ENCODE measurements at regions not wholly inside any gene's neighbourhood (a gene's known extent, or its start where the extent isn't known, plus 50 kb on each side); places are given as distances from the start of the nearest gene placed in this dataset.

DNA sequence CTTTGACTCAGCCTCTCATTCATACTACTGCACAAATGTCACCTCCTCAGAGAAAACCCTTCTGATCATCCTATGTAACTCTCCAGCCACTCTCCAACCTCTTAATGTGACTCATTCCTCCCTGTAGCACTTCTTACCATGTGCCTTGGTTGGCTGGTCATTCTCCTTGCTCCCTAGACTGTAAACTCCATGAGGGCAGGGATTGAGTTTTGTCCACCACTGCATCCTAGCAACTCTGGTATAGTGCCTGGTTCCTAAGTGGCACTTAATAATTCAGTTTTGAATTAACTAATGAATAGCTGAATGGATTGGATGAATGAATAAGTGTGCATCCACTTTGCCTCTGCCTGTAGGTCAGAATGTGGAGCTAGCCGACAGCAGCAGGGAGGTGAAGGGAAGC, 202.5 kb upstream of the HES1 start (continued):
- TF ChIP-seq, protein P1, sequence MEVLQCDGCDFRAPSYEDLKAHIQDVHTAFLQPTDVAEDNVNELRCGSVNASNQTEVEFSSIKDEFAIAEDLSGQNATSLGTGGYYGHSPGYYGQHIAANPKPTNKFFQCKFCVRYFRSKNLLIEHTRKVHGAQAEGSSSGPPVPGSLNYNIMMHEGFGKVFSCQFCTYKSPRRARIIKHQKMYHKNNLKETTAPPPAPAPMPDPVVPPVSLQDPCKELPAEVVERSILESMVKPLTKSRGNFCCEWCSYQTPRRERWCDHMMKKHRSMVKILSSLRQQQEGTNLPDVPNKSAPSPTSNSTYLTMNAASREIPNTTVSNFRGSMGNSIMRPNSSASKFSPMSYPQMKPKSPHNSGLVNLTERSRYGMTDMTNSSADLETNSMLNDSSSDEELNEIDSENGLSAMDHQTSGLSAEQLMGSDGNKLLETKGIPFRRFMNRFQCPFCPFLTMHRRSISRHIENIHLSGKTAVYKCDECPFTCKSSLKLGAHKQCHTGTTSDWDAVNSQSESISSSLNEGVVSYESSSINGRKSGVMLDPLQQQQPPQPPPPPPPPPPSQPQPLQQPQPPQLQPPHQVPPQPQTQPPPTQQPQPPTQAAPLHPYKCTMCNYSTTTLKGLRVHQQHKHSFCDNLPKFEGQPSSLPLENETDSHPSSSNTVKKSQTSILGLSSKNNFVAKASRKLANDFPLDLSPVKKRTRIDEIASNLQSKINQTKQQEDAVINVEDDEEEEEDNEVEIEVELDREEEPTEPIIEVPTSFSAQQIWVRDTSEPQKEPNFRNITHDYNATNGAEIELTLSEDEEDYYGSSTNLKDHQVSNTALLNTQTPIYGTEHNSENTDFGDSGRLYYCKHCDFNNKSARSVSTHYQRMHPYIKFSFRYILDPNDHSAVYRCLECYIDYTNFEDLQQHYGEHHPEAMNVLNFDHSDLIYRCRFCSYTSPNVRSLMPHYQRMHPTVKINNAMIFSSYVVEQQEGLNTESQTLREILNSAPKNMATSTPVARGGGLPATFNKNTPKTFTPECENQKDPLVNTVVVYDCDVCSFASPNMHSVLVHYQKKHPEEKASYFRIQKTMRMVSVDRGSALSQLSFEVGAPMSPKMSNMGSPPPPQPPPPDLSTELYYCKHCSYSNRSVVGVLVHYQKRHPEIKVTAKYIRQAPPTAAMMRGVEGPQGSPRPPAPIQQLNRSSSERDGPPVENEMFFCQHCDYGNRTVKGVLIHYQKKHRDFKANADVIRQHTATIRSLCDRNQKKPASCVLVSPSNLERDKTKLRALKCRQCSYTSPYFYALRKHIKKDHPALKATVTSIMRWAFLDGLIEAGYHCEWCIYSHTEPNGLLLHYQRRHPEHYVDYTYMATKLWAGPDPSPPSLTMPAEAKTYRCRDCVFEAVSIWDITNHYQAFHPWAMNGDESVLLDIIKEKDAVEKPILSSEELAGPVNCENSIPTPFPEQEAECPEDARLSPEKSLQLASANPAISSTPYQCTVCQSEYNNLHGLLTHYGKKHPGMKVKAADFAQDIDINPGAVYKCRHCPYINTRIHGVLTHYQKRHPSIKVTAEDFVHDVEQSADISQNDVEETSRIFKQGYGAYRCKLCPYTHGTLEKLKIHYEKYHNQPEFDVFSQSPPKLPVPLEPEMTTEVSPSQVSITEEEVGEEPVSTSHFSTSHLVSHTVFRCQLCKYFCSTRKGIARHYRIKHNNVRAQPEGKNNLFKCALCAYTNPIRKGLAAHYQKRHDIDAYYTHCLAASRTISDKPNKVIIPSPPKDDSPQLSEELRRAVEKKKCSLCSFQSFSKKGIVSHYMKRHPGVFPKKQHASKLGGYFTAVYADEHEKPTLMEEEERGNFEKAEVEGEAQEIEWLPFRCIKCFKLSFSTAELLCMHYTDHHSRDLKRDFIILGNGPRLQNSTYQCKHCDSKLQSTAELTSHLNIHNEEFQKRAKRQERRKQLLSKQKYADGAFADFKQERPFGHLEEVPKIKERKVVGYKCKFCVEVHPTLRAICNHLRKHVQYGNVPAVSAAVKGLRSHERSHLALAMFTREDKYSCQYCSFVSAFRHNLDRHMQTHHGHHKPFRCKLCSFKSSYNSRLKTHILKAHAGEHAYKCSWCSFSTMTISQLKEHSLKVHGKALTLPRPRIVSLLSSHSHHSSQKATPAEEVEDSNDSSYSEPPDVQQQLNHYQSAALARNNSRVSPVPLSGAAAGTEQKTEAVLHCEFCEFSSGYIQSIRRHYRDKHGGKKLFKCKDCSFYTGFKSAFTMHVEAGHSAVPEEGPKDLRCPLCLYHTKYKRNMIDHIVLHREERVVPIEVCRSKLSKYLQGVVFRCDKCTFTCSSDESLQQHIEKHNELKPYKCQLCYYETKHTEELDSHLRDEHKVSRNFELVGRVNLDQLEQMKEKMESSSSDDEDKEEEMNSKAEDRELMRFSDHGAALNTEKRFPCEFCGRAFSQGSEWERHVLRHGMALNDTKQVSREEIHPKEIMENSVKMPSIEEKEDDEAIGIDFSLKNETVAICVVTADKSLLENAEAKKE (CRISPR knock-in tag; IDR thresholded peaks at IDR 0.05): no peak
- TF ChIP-seq, protein P2, sequence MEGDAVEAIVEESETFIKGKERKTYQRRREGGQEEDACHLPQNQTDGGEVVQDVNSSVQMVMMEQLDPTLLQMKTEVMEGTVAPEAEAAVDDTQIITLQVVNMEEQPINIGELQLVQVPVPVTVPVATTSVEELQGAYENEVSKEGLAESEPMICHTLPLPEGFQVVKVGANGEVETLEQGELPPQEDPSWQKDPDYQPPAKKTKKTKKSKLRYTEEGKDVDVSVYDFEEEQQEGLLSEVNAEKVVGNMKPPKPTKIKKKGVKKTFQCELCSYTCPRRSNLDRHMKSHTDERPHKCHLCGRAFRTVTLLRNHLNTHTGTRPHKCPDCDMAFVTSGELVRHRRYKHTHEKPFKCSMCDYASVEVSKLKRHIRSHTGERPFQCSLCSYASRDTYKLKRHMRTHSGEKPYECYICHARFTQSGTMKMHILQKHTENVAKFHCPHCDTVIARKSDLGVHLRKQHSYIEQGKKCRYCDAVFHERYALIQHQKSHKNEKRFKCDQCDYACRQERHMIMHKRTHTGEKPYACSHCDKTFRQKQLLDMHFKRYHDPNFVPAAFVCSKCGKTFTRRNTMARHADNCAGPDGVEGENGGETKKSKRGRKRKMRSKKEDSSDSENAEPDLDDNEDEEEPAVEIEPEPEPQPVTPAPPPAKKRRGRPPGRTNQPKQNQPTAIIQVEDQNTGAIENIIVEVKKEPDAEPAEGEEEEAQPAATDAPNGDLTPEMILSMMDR (conservative IDR thresholded peaks at IDR 0.05; ENCODE audit: low read depth in 2 of 2): no peak
- TF ChIP-seq, protein P3, sequence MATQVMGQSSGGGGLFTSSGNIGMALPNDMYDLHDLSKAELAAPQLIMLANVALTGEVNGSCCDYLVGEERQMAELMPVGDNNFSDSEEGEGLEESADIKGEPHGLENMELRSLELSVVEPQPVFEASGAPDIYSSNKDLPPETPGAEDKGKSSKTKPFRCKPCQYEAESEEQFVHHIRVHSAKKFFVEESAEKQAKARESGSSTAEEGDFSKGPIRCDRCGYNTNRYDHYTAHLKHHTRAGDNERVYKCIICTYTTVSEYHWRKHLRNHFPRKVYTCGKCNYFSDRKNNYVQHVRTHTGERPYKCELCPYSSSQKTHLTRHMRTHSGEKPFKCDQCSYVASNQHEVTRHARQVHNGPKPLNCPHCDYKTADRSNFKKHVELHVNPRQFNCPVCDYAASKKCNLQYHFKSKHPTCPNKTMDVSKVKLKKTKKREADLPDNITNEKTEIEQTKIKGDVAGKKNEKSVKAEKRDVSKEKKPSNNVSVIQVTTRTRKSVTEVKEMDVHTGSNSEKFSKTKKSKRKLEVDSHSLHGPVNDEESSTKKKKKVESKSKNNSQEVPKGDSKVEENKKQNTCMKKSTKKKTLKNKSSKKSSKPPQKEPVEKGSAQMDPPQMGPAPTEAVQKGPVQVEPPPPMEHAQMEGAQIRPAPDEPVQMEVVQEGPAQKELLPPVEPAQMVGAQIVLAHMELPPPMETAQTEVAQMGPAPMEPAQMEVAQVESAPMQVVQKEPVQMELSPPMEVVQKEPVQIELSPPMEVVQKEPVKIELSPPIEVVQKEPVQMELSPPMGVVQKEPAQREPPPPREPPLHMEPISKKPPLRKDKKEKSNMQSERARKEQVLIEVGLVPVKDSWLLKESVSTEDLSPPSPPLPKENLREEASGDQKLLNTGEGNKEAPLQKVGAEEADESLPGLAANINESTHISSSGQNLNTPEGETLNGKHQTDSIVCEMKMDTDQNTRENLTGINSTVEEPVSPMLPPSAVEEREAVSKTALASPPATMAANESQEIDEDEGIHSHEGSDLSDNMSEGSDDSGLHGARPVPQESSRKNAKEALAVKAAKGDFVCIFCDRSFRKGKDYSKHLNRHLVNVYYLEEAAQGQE (IDR thresholded peaks at IDR 0.05; ENCODE audit: unreplicated experiment): no peak
- no peak for TF ChIP-seq JUNB (IDR thresholded peaks at IDR 0.05; ENCODE audit: unreplicated experiment)
